WTC11 (cell line): ENCODE measurements at regions not wholly inside any gene's neighbourhood (a gene's known extent, or its start where the extent isn't known, plus 50 kb on each side); places are given as distances from the start of the nearest gene placed in this dataset.

Source experiments
- ATF1 ChIP-seq: sonication (generic); formaldehyde crosslinking; IDR thresholded peaks from 2 replicates; pipeline ENCODE4 v1.8.1; 2023; ENCODE audit warnings: mild to moderate bottlenecking, moderate library complexity, missing genetic modification reagents
- E2F4 ChIP-seq: sonication (generic); formaldehyde crosslinking; IDR thresholded peaks from 2 replicates; pipeline ENCODE4 v1.8.1; 2022; ENCODE audit warnings: low read depth, mild to moderate bottlenecking, moderate library complexity, missing genetic modification reagents, borderline replicate concordance
- ELF4 ChIP-seq: sonication (generic); formaldehyde crosslinking; IDR thresholded peaks from 2 replicates; pipeline ENCODE4 v1.8.1; 2022; ENCODE audit warnings: low read depth, mild to moderate bottlenecking, moderate library complexity, missing genetic modification reagents
- MAX ChIP-seq: sonication (generic); formaldehyde crosslinking; IDR thresholded peaks from 2 replicates; pipeline ENCODE4 v1.8.0; 2022; ENCODE audit warnings: mild to moderate bottlenecking, missing genetic modification reagents
- SP1 ChIP-seq: sonication (generic); formaldehyde crosslinking; conservative IDR thresholded peaks from 2 replicates; pipeline ENCODE4 v1.8.1; 2022; ENCODE audit warnings: missing genetic modification reagents
- TCF7 ChIP-seq: sonication (generic); formaldehyde crosslinking; IDR thresholded peaks from 2 replicates; pipeline ENCODE4 v1.8.0; 2022; ENCODE audit warnings: mild to moderate bottlenecking, low read depth, missing genetic modification reagents, moderate library complexity
- TEAD4 ChIP-seq: sonication (generic); formaldehyde crosslinking; IDR thresholded peaks from 2 replicates; pipeline ENCODE4 v1.8.0; 2022; ENCODE audit warnings: mild to moderate bottlenecking, missing genetic modification reagents
- ZNF317 ChIP-seq: sonication (generic); formaldehyde crosslinking; IDR thresholded peaks from 2 replicates; pipeline ENCODE4 v1.8.1; 2023; ENCODE audit warnings: low read depth, mild to moderate bottlenecking, moderate library complexity, missing genetic modification reagents, borderline replicate concordance
- ZNF416 ChIP-seq: fragments of 250-450 bp; sonication (Bioruptor Pico); IDR thresholded peaks from 2 replicates; pipeline ENCODE4 v1.9.0; 2021; ENCODE audit warnings: mild to moderate bottlenecking, inconsistent platforms
- TF ChIP-seq, protein P1 (sequence below): fragments of 200-600 bp; IDR thresholded peaks from 2 replicates; pipeline ENCODE4 v1.8.0; 2022; ENCODE audit warnings: antibody characterized with exemption
- TF ChIP-seq, protein P2 (sequence below): sonication (generic); formaldehyde crosslinking; IDR thresholded peaks from 2 replicates; pipeline ENCODE4 v1.8.1; 2023; ENCODE audit warnings: mild to moderate bottlenecking, missing genetic modification reagents
- TF ChIP-seq, protein P3 (sequence below): sonication (generic); formaldehyde crosslinking; IDR thresholded peaks from 2 replicates; pipeline ENCODE4 v1.8.0; 2022; ENCODE audit warnings: mild to moderate bottlenecking, missing genetic modification reagents

GRCh38 chr2:190829642-190830041, 51.0 kb upstream of the GLS start:
- TF ChIP-seq MAX (CRISPR knock-in tag): no peak
- TF ChIP-seq, protein P1, sequence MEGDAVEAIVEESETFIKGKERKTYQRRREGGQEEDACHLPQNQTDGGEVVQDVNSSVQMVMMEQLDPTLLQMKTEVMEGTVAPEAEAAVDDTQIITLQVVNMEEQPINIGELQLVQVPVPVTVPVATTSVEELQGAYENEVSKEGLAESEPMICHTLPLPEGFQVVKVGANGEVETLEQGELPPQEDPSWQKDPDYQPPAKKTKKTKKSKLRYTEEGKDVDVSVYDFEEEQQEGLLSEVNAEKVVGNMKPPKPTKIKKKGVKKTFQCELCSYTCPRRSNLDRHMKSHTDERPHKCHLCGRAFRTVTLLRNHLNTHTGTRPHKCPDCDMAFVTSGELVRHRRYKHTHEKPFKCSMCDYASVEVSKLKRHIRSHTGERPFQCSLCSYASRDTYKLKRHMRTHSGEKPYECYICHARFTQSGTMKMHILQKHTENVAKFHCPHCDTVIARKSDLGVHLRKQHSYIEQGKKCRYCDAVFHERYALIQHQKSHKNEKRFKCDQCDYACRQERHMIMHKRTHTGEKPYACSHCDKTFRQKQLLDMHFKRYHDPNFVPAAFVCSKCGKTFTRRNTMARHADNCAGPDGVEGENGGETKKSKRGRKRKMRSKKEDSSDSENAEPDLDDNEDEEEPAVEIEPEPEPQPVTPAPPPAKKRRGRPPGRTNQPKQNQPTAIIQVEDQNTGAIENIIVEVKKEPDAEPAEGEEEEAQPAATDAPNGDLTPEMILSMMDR: no peak
- no peak for TF ChIP-seq TEAD4 (CRISPR knock-in tag)
- TF ChIP-seq, protein P2, sequence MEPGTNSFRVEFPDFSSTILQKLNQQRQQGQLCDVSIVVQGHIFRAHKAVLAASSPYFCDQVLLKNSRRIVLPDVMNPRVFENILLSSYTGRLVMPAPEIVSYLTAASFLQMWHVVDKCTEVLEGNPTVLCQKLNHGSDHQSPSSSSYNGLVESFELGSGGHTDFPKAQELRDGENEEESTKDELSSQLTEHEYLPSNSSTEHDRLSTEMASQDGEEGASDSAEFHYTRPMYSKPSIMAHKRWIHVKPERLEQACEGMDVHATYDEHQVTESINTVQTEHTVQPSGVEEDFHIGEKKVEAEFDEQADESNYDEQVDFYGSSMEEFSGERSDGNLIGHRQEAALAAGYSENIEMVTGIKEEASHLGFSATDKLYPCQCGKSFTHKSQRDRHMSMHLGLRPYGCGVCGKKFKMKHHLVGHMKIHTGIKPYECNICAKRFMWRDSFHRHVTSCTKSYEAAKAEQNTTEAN: no peak
- TF ChIP-seq ZNF317 (CRISPR knock-in tag): no peak
- TF ChIP-seq ATF1 (CRISPR knock-in tag): no peak
- TF ChIP-seq E2F4 (CRISPR knock-in tag): no peak
- TF ChIP-seq ELF4 (CRISPR knock-in tag): no peak
- TF ChIP-seq TCF7: no peak
- TF ChIP-seq SP1 (CRISPR knock-in tag): no peak
- TF ChIP-seq ZNF416 (CRISPR knock-in tag): no peak
- TF ChIP-seq, protein P3, sequence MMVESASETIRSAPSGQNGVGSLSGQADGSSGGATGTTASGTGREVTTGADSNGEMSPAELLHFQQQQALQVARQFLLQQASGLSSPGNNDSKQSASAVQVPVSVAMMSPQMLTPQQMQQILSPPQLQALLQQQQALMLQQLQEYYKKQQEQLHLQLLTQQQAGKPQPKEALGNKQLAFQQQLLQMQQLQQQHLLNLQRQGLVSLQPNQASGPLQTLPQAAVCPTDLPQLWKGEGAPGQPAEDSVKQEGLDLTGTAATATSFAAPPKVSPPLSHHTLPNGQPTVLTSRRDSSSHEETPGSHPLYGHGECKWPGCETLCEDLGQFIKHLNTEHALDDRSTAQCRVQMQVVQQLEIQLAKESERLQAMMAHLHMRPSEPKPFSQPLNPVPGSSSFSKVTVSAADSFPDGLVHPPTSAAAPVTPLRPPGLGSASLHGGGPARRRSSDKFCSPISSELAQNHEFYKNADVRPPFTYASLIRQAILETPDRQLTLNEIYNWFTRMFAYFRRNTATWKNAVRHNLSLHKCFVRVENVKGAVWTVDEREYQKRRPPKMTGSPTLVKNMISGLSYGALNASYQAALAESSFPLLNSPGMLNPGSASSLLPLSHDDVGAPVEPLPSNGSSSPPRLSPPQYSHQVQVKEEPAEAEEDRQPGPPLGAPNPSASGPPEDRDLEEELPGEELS (CRISPR knock-in tag): no peak
